IMR-90 (cell line): ENCODE measurements at regions not wholly inside any gene's neighbourhood (a gene's known extent, or its start where the extent isn't known, plus 50 kb on each side); places are given as distances from the start of the nearest gene placed in this dataset.

Experiments used
- ATAC-seq: fragments of 200-7000 bp; cut with Tn5 transposase; 2 replicates; pipeline ENCODE4 v1.9.1; 2020; ENCODE audit warnings: low read depth, mild to moderate bottlenecking, moderate library complexity
- BruUV-seq: library from RNA; stranded (reverse); fragments of 400-500 nt; replicated peaks from 2 replicates; lab custom pipeline; 2021; lab: Mats Ljungman, UMichigan
- CTCF ChIA-PET: fragments of 300-600 bp; formaldehyde crosslinking; extraction: SDS; loops from one replicate; lab custom pipeline; 2021; ENCODE audit warnings: antibody characterized with exemption; lab: Yijun Ruan, JAX
- POLR2A ChIA-PET: fragments of 300-600 bp; sonication (Branson Sonifier 250); formaldehyde crosslinking; loops from one replicate; lab custom pipeline; 2022; ENCODE audit warnings: antibody characterized with exemption; ENCODE audit not compliant: unreplicated experiment; lab: Charles Lee
- DNase-seq: peaks from one replicate; pipeline ENCODE4 v3.0.0; 2013
- H2AFZ ChIP-seq: replicated peaks from 2 replicates; pipeline ENCODE3; 2013; ENCODE audit warnings: low read length, mild to moderate bottlenecking; ENCODE audit not compliant: poor library complexity
- H2AK5ac ChIP-seq: 2 replicates; pipeline ENCODE4 v1.6.1; 2013; ENCODE audit warnings: low read depth, low read length, inconsistent platforms
- H2AK9ac ChIP-seq: replicated peaks from 2 replicates; pipeline ENCODE3; 2013; ENCODE audit warnings: mild to moderate bottlenecking, low read depth, low read length, moderate library complexity; ENCODE audit not compliant: poor library complexity
- H2BK120ac ChIP-seq: 2 replicates; pipeline ENCODE4 v1.6.1; 2013; ENCODE audit warnings: low read depth, low read length, inconsistent platforms
- H2BK15ac ChIP-seq: 3 replicates; pipeline ENCODE4 v1.6.1; 2013; ENCODE audit warnings: low read depth, low read length, inconsistent platforms
- H2BK20ac ChIP-seq: 2 replicates; pipeline ENCODE4 v1.6.1; 2013; ENCODE audit warnings: low read depth, mild to moderate bottlenecking, inconsistent platforms, low read length, moderate library complexity
- H2BK5ac ChIP-seq: 2 replicates; pipeline ENCODE4 v1.6.1; 2013; ENCODE audit warnings: mild to moderate bottlenecking, low read depth, low read length, inconsistent platforms; ENCODE audit not compliant: poor library complexity, severe bottlenecking
- H3K14ac ChIP-seq: replicated peaks from 2 replicates; pipeline ENCODE4 v1.6.1; 2013; ENCODE audit warnings: low read depth, low read length, inconsistent platforms
- H3K18ac ChIP-seq: 2 replicates; pipeline ENCODE4 v1.6.1; 2013; ENCODE audit warnings: low read depth, low read length, control low read depth
- H3K23ac ChIP-seq: 2 replicates; pipeline ENCODE4 v1.6.1; 2013; ENCODE audit warnings: low read depth, low read length, inconsistent platforms
- H3K27ac ChIP-seq: 2 replicates; pipeline ENCODE4 v1.5.1; 2013; ENCODE audit warnings: mild to moderate bottlenecking, control low read depth, low read length; ENCODE audit not compliant: insufficient read depth
- H3K27me3 ChIP-seq: 2 replicates; pipeline ENCODE4 v1.6.1; 2013; ENCODE audit warnings: low read length; ENCODE audit not compliant: control insufficient read depth, insufficient read depth
- H3K36me3 ChIP-seq: 2 replicates; pipeline ENCODE4 v1.6.1; 2013; ENCODE audit warnings: low read length, mixed read lengths; ENCODE audit not compliant: control insufficient read depth, insufficient read depth
- H3K4ac ChIP-seq: 2 replicates; pipeline ENCODE4 v1.6.1; 2013; ENCODE audit warnings: low read depth, low read length, inconsistent platforms
- H3K4me1 ChIP-seq: 2 replicates; pipeline ENCODE4 v1.6.1; 2013; ENCODE audit warnings: low read length, mixed read lengths; ENCODE audit not compliant: control insufficient read depth, insufficient read depth
- H3K4me2 ChIP-seq: 2 replicates; pipeline ENCODE4 v1.6.1; 2013; ENCODE audit warnings: low read depth, mild to moderate bottlenecking, control low read depth, low read length, moderate library complexity
- H3K4me3 ChIP-seq: 2 replicates; pipeline ENCODE4 v1.5.1; 2013; ENCODE audit warnings: low read depth, mild to moderate bottlenecking, control low read depth, low read length, moderate library complexity; ENCODE audit not compliant: insufficient read depth
- H3K56ac ChIP-seq: 2 replicates; pipeline ENCODE4 v1.6.1; 2013; ENCODE audit warnings: low read length, inconsistent platforms; ENCODE audit not compliant: insufficient read depth; ENCODE audit errors: extremely low read depth
- H3K79me1 ChIP-seq, 2 experiments: 2 replicates each; pipeline ENCODE4 v1.6.1; 2013; ENCODE audit warnings: low read length in 2 of 2, inconsistent platforms in 1 of 2, low read depth in 1 of 2
- H3K9ac ChIP-seq: 2 replicates; pipeline ENCODE4 v1.6.1; 2013; ENCODE audit warnings: low read depth, low read length, control low read depth
- H3K9me1 ChIP-seq: 2 replicates; pipeline ENCODE4 v1.6.1; 2013; ENCODE audit warnings: low read length, inconsistent platforms; ENCODE audit not compliant: insufficient read depth
- H3K9me3 ChIP-seq: 2 replicates; pipeline ENCODE4 v1.6.1; 2013; ENCODE audit warnings: low read length; ENCODE audit not compliant: control insufficient read depth, insufficient read depth
- H4K20me1 ChIP-seq: 2 replicates; pipeline ENCODE4 v1.6.1; 2013; ENCODE audit warnings: low read length, inconsistent platforms; ENCODE audit not compliant: insufficient read depth
- H4K5ac ChIP-seq: 2 replicates; pipeline ENCODE4 v1.6.1; 2013; ENCODE audit warnings: mild to moderate bottlenecking, low read depth, low read length, control low read depth
- H4K8ac ChIP-seq, 2 experiments: 2 replicates each; pipeline ENCODE4 v1.6.1; 2013; ENCODE audit warnings: low read depth in 2 of 2, low read length in 2 of 2, control low read depth in 1 of 2, inconsistent platforms in 1 of 2
- H4K91ac ChIP-seq: 2 replicates; pipeline ENCODE4 v1.6.1; 2013; ENCODE audit warnings: low read depth, low read length, inconsistent platforms; ENCODE audit not compliant: insufficient read depth
- MXI1 ChIP-seq: IDR thresholded peaks from 2 replicates; pipeline ENCODE4 v1.6.1; 2012; ENCODE audit warnings: low read depth, mild to moderate bottlenecking, low read length, moderate library complexity, borderline replicate concordance
- NFE2L2 ChIP-seq: fragments of 150-350 bp; IDR thresholded peaks from 2 replicates; pipeline ENCODE4 v1.6.1; 2016; ENCODE audit warnings: low read depth, mild to moderate bottlenecking, low read length
- WGBS, 2 experiments: methylation state at CpG; one replicate each; pipeline versions ENCODE4 v1.1.5 to v1.1.7; 2013; ENCODE audit warnings: missing lambda C conversion rate in 2 of 2; ENCODE audit not compliant: insufficient read length in 1 of 2; ENCODE audit errors: extremely low coverage in 2 of 2; 5-methylcytosine and 5-hydroxymethylcytosine counted together
- dilution Hi-C: fragments of 300-500 bp; cut with HindIII; formaldehyde crosslinking; loops from one replicate; pipeline ENCODE4 v1.14.3; 2018; ENCODE audit warnings: low sequenced_read_pairs; ENCODE audit not compliant: unreplicated experiment
- in situ Hi-C: fragments of 300-500 bp; cut with MboI; formaldehyde crosslinking; loops from 3 replicates; pipeline ENCODE4 v1.14.3; 2019; ENCODE audit warnings: low sequenced_read_pairs, inconsistent platforms, mixed read lengths
- intact Hi-C: fragments of 100-400 bp; cut with micrococcal nuclease; formaldehyde crosslinking; loops from 2 replicates; pipeline ENCODE4 v1.10.0; 2022

DNA sequence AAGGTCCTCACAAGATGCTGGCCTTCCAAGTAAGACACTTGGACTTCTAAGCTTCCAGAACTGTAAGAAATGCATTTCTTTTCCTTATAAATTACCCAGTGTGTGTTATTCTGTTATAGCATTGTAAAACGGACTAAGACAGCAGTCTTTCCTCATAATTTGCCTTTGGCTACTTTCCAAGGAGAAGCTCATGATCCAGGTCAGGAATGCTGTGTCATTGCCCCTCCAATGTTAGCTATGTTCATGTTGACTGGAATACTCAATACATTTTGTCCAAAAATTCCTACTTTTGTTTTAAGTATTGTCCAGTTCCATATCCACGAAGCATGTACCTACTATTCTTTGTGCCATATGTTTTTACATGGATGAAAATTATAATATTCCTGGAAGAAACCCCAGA, 234.6 kb downstream of the HS3ST3A1 start:
- no peak overlapping the region for H3K14ac ChIP-seq
- no peak overlapping the region for H3K4ac ChIP-seq
- TF ChIP-seq NFE2L2 (peak; percentile 59), MXI1 (no peak)
- peaks cover 3% of the 10 kb centered on the region; the same call in 1 of the 2 replicates for H3K4me1 ChIP-seq
- H3K9me3 ChIP-seq, result no peaks in the 10 kb centered on the region
- no peak overlapping the region for H2BK120ac ChIP-seq
- H3K18ac ChIP-seq, result no peak overlapping the region
- H2BK15ac ChIP-seq, result peak overlapping the region; percentile 19; the same call in 1 of the 3 replicates
- no TSS peak for BruUV-seq
- H3K27me3 ChIP-seq, result no peaks in the 10 kb centered on the region
- no peak overlapping the region for H2AFZ ChIP-seq
- peaks cover 5% of the 10 kb centered on the region; the same call in 1 of the 2 replicates for H3K9me1 ChIP-seq
- no peak overlapping the region for H2BK20ac ChIP-seq
- POLR2A ChIA-PET, result no interaction called here
- ATAC-seq, result no peak
- no peak overlapping the region for H2AK5ac ChIP-seq
- no peak overlapping the region for H3K9ac ChIP-seq
- in situ Hi-C loops, result no loop called here
- H4K8ac ChIP-seq, result no peak overlapping the region
- CTCF ChIA-PET, result no interaction called here
- intact Hi-C loops, result no loop called here
- H4K5ac ChIP-seq, result no peak overlapping the region
- no peaks in the 10 kb centered on the region for H3K36me3 ChIP-seq
- no peak overlapping the region for H3K56ac ChIP-seq
- no peaks in the 10 kb centered on the region for H4K20me1 ChIP-seq
- H3K4me3 ChIP-seq, result no peak overlapping the region
- dilution Hi-C loops, result no loop called here
- H2BK5ac ChIP-seq, result no peak overlapping the region
- H3K27ac ChIP-seq, result no peak overlapping the region
- WGBS, 2 experiments, result no CpG with 5 or more reads among the region's 2 CpGs
- H3K79me1 ChIP-seq, result no peaks in the 10 kb centered on the region
- DNase-seq, result no peak
- no peak overlapping the region for H3K23ac ChIP-seq
- H2AK9ac ChIP-seq, result no peak overlapping the region
- no peak overlapping the region for H4K91ac ChIP-seq
- H3K4me2 ChIP-seq, result no peak overlapping the region
